ENCODE measurements at regions not wholly inside any gene's neighbourhood (a gene's known extent, or its start where the extent isn't known, plus 50 kb on each side); places are given as distances from the start of the nearest gene placed in this dataset.

- Histone ChIP-seq H3K9me3 (no peaks in the 10 kb centered on the region), H3K4me1 (peaks cover 0 to 20% (median 0%) of the 10 kb centered on the region in 3 donors), H3K4me3 (no peak overlapping the region), H3K27ac (no peak overlapping the region), H3K36me3 (no peaks in the 10 kb centered on the region), H3K27me3 (no peaks in the 10 kb centered on the region)
- 12 to 40% methylated on average over 2 of the region's 4 CpGs for WGBS, 2 donors (ENCODE audit: low coverage in 1 of 2)
- TF ChIP-seq POLR2A (IDR thresholded peaks at IDR 0.05) (no peak), EP300 (IDR thresholded peaks at IDR 0.05) (no peak), POLR2AphosphoS5 (IDR thresholded peaks at IDR 0.05) (no peak), CTCF (IDR thresholded peaks at IDR 0.05) (no peak)
- ATAC-seq: no peak
Measured at GRCh38 chr3:111315930-111316587, 225.9 kb upstream of the CD96 start.

GRCh38 chr3:111318289-111318688 is 223.7 kb upstream of the CD96 start:
- 50 to 67% methylated on average over 2 of the region's 2 CpGs for WGBS, 2 donors (ENCODE audit: low coverage in 1 of 2)
- H3K9me3 ChIP-seq: no peaks in the 10 kb centered on the region
- TF ChIP-seq EP300 (IDR thresholded peaks at IDR 0.05) (no peak), POLR2A (IDR thresholded peaks at IDR 0.05) (no peak), POLR2AphosphoS5 (IDR thresholded peaks at IDR 0.05) (no peak), CTCF (IDR thresholded peaks at IDR 0.05) (no peak)
- ATAC-seq: no peak
- no peak overlapping the region for H3K4me3 ChIP-seq
- H3K27me3 ChIP-seq: no peaks in the 10 kb centered on the region
- H3K36me3 ChIP-seq: no peaks in the 10 kb centered on the region
- H3K27ac ChIP-seq: no peak overlapping the region
- peaks cover 0 to 20% (median 0%) of the 10 kb centered on the region in 3 donors for H3K4me1 ChIP-seq

GRCh38 chr3:111319598-111319997 is 222.4 kb upstream of the CD96 start:
- H3K27ac ChIP-seq: no peak overlapping the region
- H3K4me1 ChIP-seq: peaks cover 0 to 16% (median 0%) of the 10 kb centered on the region in 3 donors
- no peak for ATAC-seq
- H3K4me3 ChIP-seq: no peak overlapping the region
- TF ChIP-seq POLR2AphosphoS5 (IDR thresholded peaks at IDR 0.05): no peak
- TF ChIP-seq POLR2A (IDR thresholded peaks at IDR 0.05): no peak
- TF ChIP-seq CTCF (IDR thresholded peaks at IDR 0.05): no peak
- no peak for TF ChIP-seq EP300 (IDR thresholded peaks at IDR 0.05)
- WGBS, 2 donors (ENCODE audit: low coverage in 1 of 2): 82 to 83% methylated on average over 1 of the region's 1 CpG
- no peaks in the 10 kb centered on the region for H3K36me3 ChIP-seq
- H3K27me3 ChIP-seq: no peaks in the 10 kb centered on the region
- H3K9me3 ChIP-seq: no peaks in the 10 kb centered on the region

DNA sequence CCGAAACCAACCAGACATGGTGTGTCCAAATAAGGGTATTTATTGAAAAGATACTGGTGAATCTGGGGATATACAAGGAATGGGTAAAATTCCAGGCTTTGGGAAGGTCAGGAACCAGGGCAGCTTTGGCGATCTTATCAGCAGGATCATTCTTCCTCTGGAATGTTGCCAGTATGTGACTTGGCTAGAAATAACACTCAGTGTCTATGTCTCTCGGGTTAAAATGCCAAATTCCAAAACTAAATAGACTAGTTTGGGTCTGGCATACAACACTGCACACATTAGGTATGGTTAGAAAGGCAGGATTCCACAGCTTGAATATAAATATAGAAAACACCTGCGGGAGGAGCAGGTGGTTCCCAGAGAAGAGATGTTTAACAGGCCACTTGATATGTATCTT is 220.2 kb upstream of the CD96 start:
- Histone ChIP-seq H3K27ac (no peak overlapping the region), H3K27me3 (no peaks in the 10 kb centered on the region), H3K4me3 (no peak overlapping the region), H3K36me3 (no peaks in the 10 kb centered on the region), H3K9me3 (no peaks in the 10 kb centered on the region), H3K4me1 (no peaks in the 10 kb centered on the region)
- WGBS, 2 donors (ENCODE audit: low coverage in 1 of 2): 45 to 59% methylated on average over 4 of the region's 4 CpGs
- ATAC-seq: no peak
- no peak for TF ChIP-seq POLR2A (IDR thresholded peaks at IDR 0.05)
- TF ChIP-seq POLR2AphosphoS5 (IDR thresholded peaks at IDR 0.05): no peak
- TF ChIP-seq EP300 (IDR thresholded peaks at IDR 0.05): no peak
- TF ChIP-seq CTCF (IDR thresholded peaks at IDR 0.05): no peak

- no peaks in the 10 kb centered on the region for H3K9me3 ChIP-seq
- ATAC-seq: no peak
- WGBS, 2 donors (ENCODE audit: low coverage in 1 of 2): 90% methylated on average over 2 to 3 of the region's 3 CpGs
- no peak overlapping the region for H3K4me3 ChIP-seq
- H3K27ac ChIP-seq: no peak overlapping the region
- no peaks in the 10 kb centered on the region for H3K27me3 ChIP-seq
- H3K4me1 ChIP-seq: no peaks in the 10 kb centered on the region
- TF ChIP-seq POLR2AphosphoS5 (IDR thresholded peaks at IDR 0.05): no peak
- TF ChIP-seq POLR2A (IDR thresholded peaks at IDR 0.05): no peak
- no peak for TF ChIP-seq CTCF (IDR thresholded peaks at IDR 0.05)
- TF ChIP-seq EP300 (IDR thresholded peaks at IDR 0.05): no peak
- H3K36me3 ChIP-seq: no peaks in the 10 kb centered on the region
Measured at GRCh38 chr3:111323019-111323418, 219.0 kb upstream of the CD96 start.
